GM19438 (cell line): ENCODE measurements at regions not wholly inside any gene's neighbourhood (a gene's known extent, or its start where the extent isn't known, plus 50 kb on each side); places are given as distances from the start of the nearest gene placed in this dataset.

Experiments
- ATAC-seq: cut with Tn5 transposase; IDR thresholded peaks from one replicate; pipeline ENCODE4 v1.9.1; 2021; ENCODE audit warnings: low read depth; ENCODE audit not compliant: unreplicated experiment

DNA sequence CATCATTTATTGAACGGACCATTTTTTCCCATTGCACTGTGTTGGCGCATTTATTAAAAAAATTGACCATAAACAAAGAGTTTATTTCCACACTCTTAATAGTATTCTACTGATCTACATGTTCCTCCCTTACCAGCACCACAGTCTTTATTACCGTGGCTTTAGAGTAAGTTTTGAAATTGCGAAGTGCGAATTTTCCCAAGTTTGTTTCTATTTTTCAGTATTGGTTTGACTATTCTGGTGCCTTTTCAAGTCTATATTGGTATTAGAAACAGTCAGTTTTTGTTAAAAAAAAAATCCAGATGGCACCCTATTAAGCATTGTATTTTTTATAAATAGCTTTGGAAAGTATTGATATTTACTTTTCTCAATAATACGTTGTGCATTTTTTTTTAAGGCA lies 795.1 kb upstream of the HS6ST1 start:
- no peak for ATAC-seq

- no peak for ATAC-seq
Measured at GRCh38 chr2:129117434-129117833, 798.8 kb upstream of the HS6ST1 start.

- ATAC-seq, result no peak
Measured at GRCh38 chr2:129118296-129118695, 799.6 kb upstream of the HS6ST1 start.

DNA sequence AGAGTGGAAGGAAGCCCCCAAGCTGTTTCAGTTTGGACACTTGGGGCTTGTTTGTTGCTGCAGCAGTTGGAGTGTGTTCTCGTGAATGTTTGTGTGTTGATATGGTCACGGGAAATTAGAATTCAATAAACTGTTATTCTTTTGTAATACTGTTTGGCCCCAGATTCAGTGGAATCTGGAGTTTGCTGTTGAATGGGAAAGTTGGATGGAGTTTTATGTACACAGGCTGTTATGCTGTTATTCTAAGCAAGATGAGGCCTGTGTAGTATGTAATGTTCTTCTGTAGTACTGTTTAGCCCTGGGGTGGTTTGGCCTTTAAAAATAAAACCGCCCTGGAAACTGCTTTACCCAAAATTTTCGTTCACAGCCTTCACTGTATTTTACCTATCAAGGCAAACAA lies 810.4 kb upstream of the HS6ST1 start:
- ATAC-seq, result no peak

DNA sequence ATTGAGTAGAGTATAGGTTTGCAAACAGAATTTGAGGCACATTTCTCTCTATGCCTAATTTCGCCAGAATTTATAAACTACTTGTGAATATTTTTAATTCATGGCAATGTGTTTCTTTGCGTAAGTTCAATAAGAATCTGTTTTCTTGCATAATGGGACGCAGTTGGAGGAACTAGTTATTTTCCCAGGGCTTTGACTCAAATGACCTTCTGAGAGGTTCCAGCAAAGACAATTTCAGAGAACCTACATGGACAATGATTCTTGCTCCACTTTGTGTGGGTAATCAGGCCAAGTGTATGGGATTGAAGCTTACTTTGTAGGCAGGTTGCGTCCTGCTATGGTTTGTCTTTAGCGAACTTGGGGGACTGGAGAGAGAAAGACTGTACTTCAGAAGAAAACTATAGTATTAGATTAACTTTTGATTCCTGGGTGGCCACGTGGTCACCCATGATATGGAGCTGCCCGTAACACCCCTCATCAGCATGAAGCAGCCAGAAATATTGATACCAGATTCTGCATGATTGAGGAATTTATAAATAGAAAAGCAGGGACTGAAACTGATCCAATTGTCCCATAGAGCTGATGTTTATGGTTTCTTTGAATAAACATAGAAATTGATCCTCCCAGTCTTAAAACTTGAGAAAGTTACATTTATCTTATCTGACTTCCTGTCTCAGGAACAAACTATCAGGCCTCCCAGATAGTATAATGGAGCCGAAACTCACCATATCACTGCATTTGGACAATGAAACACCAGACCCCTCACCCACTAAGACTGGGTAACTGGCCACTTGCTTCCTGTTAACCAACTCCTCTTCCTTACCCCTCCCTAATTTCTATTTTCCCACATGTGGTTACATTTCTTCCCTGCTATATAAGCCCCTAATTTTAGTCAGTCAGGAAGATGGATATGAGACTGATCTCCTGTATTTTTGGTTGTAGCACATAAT lies 815.3 kb upstream of the HS6ST1 start:
- no peak for ATAC-seq

DNA sequence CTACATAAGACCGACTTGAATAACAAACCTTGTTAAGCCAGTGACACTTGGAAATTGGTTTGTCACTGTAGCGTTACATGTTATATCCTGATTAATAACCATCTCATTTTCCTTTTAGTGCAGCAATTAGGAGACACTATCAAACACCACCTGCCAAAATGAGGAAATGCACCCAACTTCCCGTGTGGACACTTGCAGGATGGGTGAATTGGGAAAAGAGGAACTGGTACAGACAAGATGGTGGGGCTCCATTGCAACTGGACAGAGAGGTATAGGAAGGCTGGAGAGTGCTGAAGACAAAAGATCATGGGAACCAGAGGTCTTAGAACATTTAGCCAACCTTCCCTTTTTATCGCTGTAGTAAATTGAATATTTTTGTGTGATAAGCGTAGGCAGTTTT lies 816.3 kb upstream of the HS6ST1 start:
- ATAC-seq, result no peak

GRCh38 chr2:129139380-129139779 lies 820.7 kb upstream of the HS6ST1 start:
- no peak for ATAC-seq

DNA sequence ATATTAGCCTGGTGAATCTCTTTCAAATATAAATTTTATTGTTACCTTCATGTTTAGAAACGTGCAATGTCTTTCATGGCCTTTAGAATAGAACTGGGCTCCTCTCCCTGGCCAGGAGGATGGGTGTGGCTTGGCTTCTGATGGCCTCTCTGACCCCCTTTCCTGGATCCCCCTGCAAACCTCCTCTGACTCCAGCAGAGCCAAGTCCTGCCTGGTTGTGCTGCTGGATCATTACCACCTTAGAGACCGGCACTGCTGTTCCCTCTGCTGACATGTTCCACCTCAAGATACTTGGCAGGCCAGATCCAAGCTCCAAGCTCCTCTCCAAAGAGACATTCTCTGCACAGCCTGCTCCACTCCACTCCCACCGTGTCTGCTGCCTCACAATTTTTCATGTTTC lies 823.8 kb upstream of the HS6ST1 start:
- ATAC-seq, result no peak

- no peak for ATAC-seq
Measured at GRCh38 chr2:129144082-129144791, 825.6 kb upstream of the HS6ST1 start.

DNA sequence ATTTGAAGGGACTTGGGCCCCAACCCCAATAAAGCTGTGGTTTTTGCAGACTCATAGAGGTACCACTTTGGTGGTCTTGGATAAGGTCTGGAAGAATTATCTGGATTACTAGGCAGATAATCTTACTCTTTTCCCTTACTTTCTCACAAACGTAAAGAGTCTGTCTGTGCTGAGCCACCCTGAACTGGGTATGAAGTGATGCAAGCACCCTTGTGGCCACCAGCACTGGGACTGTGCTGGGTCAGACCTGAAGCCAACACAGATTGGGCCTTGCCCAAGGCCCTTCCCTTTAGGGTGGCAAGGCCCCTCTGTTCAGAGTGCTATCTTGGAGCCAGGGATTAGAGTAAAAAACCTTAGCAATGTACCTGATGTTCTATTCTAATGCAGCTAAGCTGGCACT lies 827.0 kb upstream of the RAB6C start:
- ATAC-seq, result no peak

DNA sequence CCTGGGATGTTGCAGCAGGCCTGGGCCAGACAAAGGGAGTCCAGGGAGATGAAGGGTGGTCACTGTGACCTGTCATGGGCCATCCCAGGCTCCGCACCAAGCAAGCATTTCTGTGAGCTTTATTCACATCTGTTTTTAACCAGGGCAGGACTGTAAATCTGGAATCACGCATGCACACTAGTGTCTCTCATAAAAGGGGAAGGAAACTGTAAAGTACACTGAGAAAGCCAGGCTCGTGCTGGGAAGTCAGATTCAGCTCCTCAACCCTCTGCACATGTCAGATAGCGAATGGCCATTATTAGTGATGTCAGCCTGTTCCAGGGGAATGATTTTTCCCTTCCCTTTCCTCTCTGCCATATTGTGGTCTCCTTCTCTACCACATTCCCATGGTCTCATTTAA lies 818.6 kb upstream of the RAB6C start:
- ATAC-seq, result no peak

- ATAC-seq, result no peak
Measured at GRCh38 chr2:129164220-129164949, 815.1 kb upstream of the RAB6C start.

DNA sequence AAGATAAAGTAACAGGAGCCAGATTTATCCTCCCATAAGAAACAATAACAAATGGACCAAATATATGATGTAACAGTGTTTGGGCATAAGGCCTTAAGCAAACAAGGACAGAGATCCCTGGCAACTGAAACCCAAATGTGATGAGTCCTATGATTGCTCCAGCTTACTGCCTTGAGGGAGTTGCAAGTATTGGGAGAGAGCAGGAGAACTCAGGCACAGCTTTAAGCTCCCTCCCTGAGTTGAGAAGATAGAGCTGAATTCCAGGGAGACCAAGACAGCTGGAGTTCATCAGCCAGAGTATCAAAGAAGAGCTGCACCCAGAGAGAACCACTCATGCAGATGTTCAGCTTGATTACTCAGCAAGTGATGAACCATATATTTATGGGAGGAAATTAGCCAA lies 814.5 kb upstream of the RAB6C start:
- no peak for ATAC-seq

DNA sequence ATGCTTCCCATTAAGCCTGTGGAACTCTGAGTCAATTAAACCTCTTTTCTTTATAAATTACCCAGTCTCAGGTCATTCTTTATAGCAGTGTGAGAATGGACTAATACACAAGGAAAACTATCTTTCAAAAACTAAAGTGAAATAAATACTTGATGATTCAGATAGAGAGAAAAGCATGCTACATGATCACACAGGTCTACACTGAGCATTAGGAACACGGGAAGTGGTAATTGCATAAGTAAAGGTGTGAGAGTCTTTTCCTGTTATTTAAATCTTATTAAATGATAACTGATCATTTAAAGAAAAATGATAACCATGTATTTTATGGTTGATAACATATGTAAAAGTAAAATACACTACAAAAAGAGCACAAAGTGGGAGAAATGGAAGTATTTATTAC lies 812.0 kb upstream of the RAB6C start:
- ATAC-seq, result no peak

- no peak for ATAC-seq
Measured at GRCh38 chr2:129170570-129170969, 808.9 kb upstream of the RAB6C start.

DNA sequence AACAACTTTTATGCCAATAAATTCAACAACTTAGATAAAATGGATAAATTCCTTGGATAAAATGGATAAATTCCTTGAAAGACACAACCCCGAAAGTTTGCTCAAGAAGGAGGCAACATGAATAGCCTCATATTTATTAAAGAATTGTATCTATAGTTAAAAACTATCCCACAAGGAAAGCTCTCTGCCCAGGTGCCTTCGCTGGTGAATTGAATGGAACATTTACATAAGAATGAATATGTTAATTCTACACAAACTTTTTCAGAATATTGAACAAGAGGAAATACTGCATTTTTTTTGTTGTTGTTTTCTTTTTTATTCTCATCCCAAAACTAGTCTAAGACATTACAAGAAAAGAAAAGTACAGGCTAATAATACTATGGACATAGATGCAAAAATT lies 805.3 kb upstream of the RAB6C start:
- no peak for ATAC-seq

DNA sequence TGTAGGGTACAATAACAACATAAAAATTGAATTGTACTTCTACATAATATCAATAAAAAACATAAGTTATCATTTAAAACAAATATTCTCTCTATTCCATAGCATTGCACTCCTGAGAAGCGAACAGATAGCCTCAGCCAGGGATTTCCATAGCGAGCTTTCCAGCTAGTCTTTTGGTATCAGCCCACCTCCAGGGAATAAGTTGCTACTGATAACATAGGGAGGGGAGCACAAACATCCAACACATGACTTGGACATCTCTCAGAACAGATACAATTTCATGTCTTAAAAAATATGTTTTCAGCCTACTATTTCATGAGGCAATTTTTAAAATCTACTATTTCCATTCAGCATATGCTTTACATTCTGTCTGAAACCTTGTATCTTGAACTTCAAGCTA lies 804.4 kb upstream of the RAB6C start:
- no peak for ATAC-seq

DNA sequence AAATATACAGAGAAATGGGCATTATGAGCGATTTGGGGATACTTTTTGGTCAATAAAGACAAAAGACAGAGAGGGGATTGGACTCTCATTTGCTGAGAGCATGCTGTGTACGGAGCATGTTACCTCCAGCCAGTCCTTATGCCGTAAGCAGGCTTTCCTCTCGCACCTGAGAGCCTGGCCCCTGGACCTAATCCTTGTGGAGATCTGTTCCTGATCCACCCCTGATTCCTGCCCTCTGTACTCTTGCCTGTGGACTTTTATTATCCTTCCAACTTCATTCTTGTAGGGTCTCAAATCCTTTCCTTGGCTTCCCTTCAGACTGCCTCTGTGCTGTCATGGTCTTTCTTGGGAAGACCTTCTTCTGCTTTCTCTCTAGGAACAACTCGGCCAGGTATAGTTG lies 803.1 kb upstream of the RAB6C start:
- no peak for ATAC-seq

GRCh38 chr2:129178356-129178755 lies 801.1 kb upstream of the RAB6C start:
- no peak for ATAC-seq

GRCh38 chr2:129179199-129179598 lies 800.3 kb upstream of the RAB6C start:
- ATAC-seq, result no peak

GRCh38 chr2:129180124-129180716 lies 799.2 kb upstream of the RAB6C start:
- ATAC-seq, result no peak
